HuH-7 (cell line): ENCODE measurements at regions not wholly inside any gene's neighbourhood (a gene's known extent, or its start where the extent isn't known, plus 50 kb on each side); places are given as distances from the start of the nearest gene placed in this dataset.

Experiments
- DNase-seq: peaks from one replicate; pipeline ENCODE4 v3.0.0; 2011; ENCODE audit warnings: low spot score

GRCh38 chr7:145092766-145093165 lies 256.9 kb upstream of the TPK1 start:
- DNase-seq, result no peak

GRCh38 chr7:145088111-145088745 lies 252.4 kb upstream of the TPK1 start:
- no peak for DNase-seq

GRCh38 chr7:145082366-145083161 lies 246.7 kb upstream of the TPK1 start:
- no peak for DNase-seq

GRCh38 chr7:145065473-145065872 lies 229.6 kb upstream of the TPK1 start:
- no peak for DNase-seq

GRCh38 chr7:145064114-145064513 lies 228.3 kb upstream of the TPK1 start:
- DNase-seq, result no peak

GRCh38 chr7:145053781-145054180 lies 217.9 kb upstream of the TPK1 start:
- DNase-seq, result no peak

GRCh38 chr7:145050415-145050814 lies 214.6 kb upstream of the TPK1 start:
- no peak for DNase-seq

GRCh38 chr7:145036604-145037405 lies 201.0 kb upstream of the TPK1 start:
- peak; percentile 19 for DNase-seq

- DNase-seq, result no peak
Observed at GRCh38 chr7:145031162-145031561, 195.3 kb upstream of the TPK1 start.

GRCh38 chr7:145030754-145031153 lies 194.9 kb upstream of the TPK1 start:
- DNase-seq, result no peak

- DNase-seq, result no peak
Observed at GRCh38 chr7:145020454-145020853, 184.6 kb upstream of the TPK1 start.

GRCh38 chr7:145016068-145016467 lies 180.2 kb upstream of the TPK1 start:
- DNase-seq, result peak; percentile 5

GRCh38 chr7:145009876-145010275 lies 174.0 kb upstream of the TPK1 start:
- no peak for DNase-seq

GRCh38 chr7:145005601-145006000 lies 169.7 kb upstream of the TPK1 start:
- DNase-seq, result no peak

- no peak for DNase-seq
Observed at GRCh38 chr7:144997512-144997911, 161.7 kb upstream of the TPK1 start.

- no peak for DNase-seq
Observed at GRCh38 chr7:144995495-144995894, 159.6 kb upstream of the TPK1 start.

- DNase-seq, result no peak
Observed at GRCh38 chr7:144991041-144991440, 155.2 kb upstream of the TPK1 start.

GRCh38 chr7:144987686-144988085 lies 151.8 kb upstream of the TPK1 start:
- DNase-seq, result no peak

GRCh38 chr7:144982133-144982532 lies 146.3 kb upstream of the TPK1 start:
- no peak for DNase-seq

GRCh38 chr7:144975882-144976281 lies 140.0 kb upstream of the TPK1 start:
- no peak for DNase-seq

GRCh38 chr7:144969787-144970186 lies 133.9 kb upstream of the TPK1 start:
- DNase-seq, result no peak

GRCh38 chr7:144960763-144961162 lies 124.9 kb upstream of the TPK1 start:
- no peak for DNase-seq

- no peak for DNase-seq
Observed at GRCh38 chr7:144957998-144958397, 122.1 kb upstream of the TPK1 start.
